NOMO-1 (cell line): ENCODE measurements at regions not wholly inside any gene's neighbourhood (a gene's known extent, or its start where the extent isn't known, plus 50 kb on each side); places are given as distances from the start of the nearest gene placed in this dataset.
"Not testable (repeated sequence)": the region's sequence is repeated elsewhere in the genome, so short reads cannot be mapped to it uniquely, and the experiment has no call there.

Experiments used
- DNase-seq, 2 experiments: peaks; one replicate each; lab custom pipeline; 2025; ENCODE audit not compliant: unreplicated experiment in 2 of 2; lab: John Stamatoyannopoulos, UW

DNA sequence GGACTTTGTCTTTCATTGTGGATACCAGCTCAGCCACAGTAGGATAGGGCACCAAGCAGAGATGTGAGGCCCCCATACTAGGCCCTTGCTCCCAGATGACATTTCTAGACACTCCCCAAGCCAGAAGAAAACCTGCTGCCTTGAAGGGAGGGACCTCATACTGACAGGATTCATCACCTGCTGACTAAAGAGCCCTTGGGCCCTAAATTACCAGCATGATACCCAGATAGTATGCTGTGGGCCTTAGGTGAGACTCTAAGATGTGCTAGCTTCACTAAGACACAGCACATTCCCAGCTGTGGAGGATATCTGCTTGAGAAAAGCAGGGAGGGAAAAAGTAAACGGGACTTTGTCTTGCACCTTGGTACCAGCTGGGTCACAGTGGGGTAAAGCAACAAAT lies 324.0 kb downstream of the TBL1XR1 start:
- DNase-seq = no peak

DNA sequence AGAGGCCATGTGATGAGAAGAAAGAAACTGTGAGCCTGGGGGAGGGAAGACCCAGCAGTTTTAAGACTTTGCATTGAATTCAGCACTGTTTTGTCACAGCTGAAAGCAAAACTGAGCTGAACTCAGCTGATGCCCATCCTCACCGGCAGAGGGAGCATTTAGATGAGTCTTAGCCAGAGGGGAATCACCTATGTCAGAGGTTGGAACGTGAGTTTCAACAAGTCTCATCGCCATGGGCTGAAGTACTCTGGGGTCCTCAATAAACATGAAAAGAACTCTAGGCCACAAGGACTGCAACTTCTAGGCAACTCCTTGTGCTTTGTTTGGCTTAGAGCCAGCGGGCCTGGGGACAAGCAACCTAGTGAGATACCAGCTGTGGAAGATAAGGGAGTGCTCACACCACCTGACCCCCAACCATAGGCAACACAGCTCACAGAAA lies 324.5 kb downstream of the TBL1XR1 start:
- peak; percentile 4 to 52 for DNase-seq

DNA sequence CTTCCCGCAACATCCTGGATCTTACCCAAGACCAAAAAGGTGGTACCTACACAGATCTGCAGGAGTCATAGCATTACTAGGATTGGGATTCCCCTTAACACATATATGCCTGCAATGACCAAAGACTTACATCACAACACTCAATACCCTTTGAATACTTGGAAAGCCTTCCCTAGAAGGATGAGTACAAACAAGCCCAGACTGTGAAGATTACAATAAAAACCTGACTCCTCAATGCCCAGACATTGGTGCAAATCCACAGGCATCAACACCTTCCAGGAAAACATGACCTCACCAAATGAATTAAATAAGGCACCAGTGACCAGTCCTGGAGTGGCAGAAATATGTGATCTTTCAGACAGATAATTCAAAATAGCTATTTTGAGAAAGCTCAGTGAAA lies 326.8 kb downstream of the TBL1XR1 start:
- no peak for DNase-seq

DNA sequence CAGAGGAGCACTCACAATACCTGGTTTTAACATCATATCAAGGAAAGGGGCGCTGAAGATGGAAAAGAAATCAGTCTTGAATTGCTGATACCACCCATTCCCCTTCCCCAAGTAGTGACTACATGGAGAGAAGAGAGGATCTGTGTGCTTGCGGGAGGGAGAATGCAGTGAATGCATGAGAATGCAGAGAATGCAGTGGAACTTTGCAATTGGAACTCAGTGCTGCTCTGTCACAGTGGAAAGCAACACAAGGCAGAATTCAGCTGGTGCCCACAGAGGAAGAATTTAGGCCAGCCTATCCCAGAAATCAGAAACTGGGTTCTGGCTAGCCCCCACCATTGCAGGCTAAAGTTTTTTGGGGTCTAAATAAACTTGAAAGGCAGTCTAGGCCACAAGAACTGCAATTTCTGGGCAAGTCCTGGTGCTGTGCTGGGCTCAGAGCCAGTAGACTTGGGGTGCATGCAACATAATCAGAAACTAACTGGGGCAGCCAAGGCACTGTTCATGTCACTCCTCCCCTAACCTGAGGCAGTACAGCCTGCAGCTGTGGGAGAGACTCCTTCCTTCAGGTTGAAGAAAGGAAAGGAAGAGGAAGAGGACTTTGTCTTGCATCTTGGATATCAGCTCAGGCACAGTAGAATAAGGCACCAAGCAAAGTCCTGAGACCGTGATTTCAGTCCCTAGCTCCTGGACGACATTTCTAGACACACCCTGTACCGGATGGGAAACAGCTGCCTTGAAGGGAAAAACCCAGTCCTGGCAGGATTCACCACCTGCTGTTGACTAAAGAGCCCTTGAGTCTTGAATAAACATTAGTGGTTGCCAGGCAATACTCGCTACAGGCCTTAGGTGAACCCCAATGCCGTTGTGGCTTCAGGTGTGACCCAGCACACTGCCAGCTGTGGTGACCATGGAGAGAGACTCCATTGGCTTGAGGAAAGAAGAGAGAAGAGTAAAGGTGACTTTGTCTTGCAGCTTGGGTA lies 329.3 kb downstream of the TBL1XR1 start:
- DNase-seq = no peak

DNA sequence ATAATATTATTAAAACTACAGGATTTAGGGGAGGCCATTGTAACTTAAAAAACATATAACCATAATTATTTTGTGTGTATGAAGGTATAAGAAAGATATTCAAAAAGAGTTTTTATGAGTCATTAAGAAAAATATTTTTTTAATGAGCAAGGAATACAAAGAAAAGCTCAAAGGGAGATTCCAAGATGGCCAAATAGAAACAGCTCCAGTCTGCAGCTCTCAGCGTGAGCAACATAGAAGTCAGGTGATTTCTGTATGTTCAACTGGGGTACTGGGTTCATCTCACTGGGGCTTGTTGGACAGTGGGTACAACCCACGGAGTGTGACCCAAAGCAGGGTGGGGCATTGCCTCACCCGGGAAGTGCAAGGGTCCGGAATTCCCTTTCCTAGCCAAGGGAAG lies 336.1 kb downstream of the TBL1XR1 start:
- no peak for DNase-seq

DNA sequence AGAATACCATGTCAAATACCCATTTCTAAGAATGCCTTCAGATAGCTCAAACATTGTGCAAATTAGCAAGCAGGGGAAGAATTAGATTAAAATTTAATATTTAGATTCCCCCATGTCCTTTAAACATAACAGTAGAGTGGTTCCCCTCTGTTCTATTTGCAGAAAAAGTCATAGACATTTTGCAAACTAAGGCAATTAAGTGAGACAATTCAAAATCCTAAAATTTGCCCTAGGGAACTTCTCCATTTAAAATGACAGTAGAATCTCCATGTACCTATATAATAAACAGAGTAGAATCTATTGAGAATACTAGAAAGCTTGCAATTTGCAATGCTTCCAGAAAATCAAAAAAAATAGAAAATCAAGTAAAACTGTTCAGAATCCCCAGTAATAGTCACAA lies 340.6 kb downstream of the TBL1XR1 start:
- DNase-seq = no peak

DNA sequence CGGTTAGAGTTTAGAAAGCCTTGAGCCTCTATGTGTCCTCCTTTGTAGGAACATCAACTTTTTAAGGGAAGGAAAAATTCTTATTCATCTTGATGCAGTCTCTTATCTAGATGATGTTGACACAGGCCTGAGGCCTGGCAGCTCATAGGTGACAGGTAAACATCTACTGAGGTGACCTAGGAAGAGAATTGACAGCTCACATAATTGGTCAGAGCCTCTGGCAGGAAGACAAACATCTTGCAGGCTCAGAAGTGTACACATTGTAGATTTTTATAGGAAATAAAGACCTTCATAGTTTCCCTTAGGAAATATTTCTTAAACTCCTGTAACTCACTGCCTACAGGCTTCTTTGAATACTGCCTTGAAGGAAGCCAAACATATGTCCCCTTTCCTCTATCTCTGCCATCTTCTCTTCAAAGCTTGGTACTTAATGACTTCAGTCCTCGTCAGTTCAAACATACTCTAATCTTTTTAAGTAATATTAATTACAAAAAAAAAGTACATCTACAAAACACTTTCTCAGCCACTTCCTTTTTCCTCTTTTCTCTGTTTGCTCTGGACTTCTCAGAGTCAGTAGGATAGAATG lies 341.3 kb downstream of the TBL1XR1 start:
- DNase-seq = no peak

DNA sequence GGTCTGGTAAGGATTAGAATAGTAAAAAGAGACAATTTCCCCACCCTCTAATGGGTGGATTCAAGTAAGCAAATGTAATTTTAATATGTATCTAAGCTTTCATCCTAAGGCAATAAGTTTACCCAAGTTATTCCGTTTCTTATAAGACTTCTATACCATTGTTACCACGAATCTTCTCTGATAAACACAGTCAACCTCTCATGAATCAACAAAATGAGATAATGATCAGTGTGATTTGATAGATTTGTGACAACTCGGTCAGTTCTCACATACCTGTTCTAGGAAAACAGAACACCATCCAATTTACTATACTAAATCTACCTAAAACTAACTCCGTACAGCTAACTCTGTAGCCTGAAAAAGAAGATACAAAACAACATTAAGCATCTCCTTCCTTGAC lies 342.1 kb downstream of the TBL1XR1 start:
- no peak for DNase-seq

DNA sequence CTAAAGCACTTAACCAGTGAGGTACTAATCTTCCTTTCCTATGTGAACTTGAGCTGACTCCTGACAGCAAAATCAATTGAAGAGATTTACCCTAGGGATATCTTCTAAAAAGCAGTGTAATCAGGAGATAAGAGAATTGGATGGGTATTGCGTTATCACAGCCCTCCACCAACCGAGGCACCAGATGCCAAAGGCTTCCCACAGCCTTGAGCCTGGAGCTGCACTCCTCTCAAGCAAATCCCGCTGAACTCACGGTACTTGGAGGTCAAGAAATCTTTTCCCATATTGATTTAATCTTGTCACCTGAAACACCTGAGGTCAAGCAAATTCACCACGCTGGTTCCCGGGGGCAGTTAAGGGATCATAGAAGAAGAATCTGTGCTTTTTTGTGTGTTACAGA lies 346.8 kb downstream of the TBL1XR1 start:
- DNase-seq = no peak

DNA sequence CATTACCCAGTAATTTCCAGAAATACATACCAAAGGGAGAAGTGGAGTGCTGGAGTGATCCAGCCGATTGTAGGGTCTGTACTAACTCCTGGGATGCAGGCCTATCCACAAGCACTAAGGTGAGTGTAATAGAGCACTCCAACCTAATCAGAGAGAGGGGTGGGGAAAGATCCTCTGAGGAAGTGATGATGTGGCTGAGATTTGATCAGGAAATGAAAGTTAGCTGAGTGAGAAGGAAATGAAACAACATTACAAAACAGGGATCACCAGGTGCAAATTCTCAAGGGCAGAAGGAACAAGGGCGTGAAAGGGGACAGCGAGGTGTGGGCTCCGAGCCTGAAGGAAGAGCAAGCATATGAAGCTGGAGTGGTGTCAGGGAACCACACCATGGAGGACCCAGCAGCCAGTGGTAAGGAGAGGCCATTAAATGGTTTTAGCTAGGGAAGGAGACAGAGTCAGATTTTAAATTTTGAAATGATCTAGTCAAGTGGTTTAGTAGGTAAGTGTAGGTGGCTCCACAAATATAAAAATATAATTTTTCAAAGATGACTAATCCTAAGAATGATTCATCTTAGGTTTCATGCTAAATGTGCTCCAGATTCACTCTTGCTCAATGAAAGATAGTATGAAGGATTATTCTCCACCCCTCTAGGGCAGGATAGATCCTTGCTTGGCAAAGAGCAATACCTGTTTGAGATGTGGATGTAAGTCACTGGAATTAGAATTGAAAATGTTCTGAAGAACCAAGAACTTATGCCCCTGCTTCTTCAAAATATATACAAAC lies 348.7 kb downstream of the TBL1XR1 start:
- no peak for DNase-seq

DNA sequence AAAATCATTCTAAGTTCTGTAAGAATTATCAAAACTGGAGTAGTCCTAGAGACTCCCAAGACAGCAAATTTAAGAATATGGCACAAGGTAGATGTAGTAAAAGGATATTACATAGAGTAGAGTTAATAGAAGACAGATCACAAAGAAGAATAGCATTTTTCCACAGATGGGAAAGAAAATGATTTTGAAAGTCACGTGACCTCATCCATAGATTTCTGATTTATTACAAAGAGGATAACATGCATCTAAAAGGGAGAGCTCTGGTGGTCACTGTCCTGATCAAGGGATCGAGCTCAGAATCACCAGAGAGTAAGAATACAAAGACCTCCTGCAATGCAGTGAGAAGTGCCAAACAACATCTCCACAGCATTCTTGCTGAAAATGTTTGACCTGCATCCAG lies 354.4 kb downstream of the TBL1XR1 start:
- DNase-seq = no peak

DNA sequence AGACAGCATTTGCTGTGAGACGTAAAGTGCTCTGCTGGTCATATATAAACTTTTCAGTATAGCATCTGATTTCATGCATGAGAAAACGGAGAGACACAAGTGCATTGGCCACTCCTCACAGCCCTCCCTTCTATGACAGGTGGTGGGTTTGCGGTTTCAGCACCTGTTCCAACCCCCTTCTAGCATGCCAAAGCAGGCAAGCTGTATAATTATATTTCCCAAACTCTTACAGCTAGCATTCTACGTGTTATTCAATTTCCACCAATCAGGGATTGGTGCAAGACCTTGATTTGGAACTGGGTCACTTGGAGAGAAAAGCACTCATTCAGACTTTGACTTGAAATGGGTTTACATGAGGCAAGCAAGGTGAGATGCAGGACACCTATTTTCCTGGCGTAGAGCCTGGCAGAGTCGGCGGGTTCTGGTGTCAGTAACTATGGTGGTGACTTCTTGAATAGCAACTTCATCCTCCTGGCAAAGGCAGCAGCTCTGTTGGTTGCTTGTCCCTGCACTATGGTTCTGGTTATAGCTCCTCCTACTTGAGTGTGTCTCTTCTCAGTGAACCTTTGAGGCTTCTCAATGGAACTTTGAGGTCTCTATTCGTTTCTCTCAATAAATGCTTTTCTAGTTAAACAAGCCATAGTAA lies 356.5 kb downstream of the TBL1XR1 start:
- DNase-seq = no peak

DNA sequence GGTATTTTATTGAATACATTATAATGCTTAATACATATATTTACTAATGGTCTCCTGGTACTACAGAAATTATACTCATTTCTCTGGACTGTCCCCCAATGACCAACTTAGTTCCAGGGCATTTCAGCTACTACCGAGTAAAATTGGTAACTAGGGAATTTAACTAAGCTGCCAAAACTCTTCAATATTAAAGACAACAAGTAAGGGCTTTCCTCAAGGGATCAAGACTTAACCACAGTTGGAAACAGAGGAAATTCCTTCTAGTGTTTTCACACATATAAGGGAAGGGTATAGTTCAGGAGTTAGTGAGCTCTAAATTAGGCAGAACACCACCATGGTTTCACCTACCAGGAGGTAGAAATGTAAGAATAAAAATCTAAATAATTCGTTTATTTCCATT lies 357.4 kb downstream of the TBL1XR1 start:
- DNase-seq = no peak

DNA sequence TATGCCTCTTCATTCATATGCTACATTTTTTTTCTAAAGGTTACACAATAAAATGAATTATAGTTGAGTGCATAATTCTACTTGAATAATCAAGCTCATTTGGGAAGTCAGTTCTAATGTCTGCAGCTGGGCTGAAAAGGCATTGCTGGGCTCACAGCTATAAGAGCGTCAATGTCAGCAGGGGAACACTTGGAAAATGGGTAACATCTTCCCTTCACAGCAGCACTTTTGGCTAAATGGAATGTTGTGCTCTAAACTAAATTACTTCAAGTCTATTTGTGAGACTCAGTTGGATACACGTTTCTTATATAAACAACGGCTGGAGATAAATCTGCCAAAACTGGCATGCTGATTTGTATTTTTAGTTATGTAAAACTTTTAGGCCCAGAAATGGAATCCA lies 357.8 kb downstream of the TBL1XR1 start:
- no peak for DNase-seq

DNA sequence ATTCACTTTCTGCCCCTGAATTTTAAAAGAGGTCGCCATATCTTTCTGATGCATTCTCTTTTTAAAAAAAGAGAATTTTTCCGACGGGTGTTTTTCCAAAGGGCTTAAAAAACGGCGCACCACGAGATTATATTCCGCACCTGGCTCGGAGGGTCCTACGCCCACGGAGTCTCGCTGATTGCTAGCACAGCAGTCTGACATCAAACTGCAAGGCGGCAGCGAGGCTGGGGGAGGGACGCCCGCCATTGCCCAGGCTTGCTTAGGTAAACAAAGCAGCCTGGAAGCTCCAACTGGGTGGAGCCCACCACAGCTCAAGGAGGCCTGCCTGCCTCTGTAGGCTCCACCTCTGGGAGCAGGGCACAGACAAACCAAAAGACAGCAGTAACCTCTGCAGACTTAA lies 370.0 kb downstream of the TBL1XR1 start:
- DNase-seq = not testable (repeated sequence)

DNA sequence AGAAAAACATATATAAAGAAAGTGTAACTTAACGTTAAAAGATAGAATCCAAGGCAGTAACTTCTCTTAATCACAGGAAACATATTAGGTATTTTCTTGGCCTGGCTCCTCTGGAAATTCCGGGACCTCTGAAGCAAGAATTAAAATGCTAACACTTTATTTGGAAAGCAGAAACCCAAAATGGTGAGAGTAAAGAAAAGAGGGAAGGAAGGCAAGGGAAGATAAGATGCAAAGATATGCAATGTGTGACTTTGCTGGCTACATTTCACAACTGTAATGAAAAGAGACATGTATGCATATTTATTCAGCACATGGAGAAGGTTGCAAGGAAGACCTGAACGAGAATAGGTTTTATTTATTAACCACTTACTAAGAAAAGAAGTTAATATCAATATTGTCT lies 372.5 kb downstream of the TBL1XR1 start:
- no peak for DNase-seq

DNA sequence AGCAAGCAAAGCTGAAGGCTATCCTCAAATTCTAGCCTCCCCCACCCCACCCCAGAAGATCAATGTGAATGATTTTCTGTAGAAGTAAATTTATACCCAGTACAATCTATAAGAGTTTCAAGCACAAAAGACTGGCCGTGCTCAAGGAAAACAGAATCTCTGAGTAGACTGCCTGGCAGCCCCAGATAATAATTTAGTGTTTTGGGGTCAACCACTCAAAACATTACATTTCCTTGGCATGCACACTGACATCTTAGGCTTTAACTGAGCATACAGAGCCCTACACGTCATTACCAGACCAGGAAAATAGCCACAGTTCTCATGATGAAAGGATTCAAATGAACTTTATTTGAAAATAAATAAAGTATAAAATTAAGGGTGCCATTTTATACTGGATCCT lies 376.5 kb downstream of the TBL1XR1 start:
- no peak for DNase-seq

DNA sequence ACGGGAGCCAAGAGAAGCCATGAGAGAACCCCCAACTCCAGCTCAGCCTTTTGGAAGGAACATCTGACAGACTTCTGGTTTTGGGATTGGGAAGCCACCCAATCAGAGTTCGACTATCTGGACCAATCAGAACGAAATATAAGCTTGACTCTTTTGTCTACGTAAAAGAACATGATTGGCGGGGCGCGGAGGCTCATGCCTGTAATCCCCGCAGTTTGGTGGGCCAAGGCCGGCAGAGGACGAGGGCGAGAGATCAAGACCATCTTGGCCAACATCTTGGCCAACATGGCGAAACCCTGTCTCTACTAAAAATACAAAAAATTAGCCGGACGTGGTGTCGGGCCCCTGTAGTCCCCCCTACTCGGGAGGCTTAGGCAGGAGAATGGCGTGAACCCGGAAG lies 380.3 kb downstream of the TBL1XR1 start:
- DNase-seq = no peak

DNA sequence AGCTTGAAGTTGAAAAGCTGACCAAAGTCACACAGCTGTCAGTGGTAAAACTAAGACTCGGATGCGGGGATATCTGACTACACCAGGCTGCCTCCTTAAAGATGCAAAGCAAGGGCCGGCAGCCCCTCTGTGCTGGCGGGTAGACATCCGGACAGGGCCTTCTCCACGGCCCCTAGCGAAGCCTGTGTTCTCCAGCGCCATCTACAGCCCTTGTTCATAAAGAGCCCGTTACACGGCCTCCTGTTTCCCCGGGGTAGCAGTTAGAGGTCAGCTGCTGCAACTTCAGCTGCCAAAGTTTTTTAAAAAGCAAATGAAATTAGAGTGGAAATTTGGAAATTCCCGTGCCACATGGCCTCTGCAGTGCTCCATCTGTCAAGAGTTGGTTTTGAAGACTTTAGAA lies 383.0 kb downstream of the TBL1XR1 start:
- DNase-seq = peak; percentile 13 to 20

DNA sequence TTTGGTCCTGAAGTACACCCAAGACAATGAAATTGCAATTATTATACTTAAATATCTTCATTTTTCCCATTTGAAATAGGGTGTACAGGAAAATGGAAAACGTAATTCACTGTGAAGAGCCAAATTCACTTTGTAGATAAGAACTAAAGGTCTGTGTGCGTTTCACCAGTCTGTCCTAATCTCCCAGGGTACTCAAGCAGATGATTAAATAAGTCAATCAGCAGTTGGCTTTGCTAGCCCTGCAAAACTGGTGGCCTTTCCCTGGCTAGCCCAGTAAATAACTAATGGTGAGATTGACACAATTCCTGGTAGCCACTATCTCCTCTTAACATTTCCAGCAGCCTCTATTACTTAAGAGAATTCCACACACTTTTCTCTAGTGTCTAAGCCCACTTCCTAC lies 389.3 kb downstream of the TBL1XR1 start:
- no peak for DNase-seq

DNA sequence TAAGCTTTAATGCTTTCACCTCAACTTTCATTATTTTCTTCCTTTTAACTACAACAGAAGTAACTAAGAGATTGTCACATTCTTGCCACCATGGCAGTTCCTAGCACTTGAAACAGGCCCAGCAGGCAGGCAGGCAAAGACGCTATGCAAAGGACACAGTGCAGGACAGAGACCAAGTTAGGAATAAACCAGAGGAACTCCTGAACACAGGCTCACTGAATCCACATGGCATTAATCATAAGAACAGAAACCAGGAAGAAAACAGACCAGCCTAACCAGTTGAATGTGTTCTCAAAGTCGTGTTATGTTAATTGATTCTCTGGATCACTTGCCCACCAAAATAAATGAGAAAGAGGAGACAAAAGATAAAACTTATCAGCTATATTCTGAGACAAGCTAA lies 397.6 kb downstream of the TBL1XR1 start:
- DNase-seq = no peak
